Endodermal cell (in vitro differentiated cells): ENCODE measurements at regions not wholly inside any gene's neighbourhood (a gene's known extent, or its start where the extent isn't known, plus 50 kb on each side); places are given as distances from the start of the nearest gene placed in this dataset. TPM values are rescaled to one million over a fixed set of nuclear protein-coding genes. Genes with fewer than 3 reads are reported as not detected.

ENCODE experiments used
- DNase-seq: peaks from one replicate; pipeline ENCODE4 v3.0.0-alpha.2; 2017
- H3K27ac ChIP-seq: 2 replicates; pipeline ENCODE4 v1.5.1; 2013; ENCODE audit warnings: mild to moderate bottlenecking, low read depth, low read length, moderate library complexity
- H3K27me3 ChIP-seq: 2 replicates; pipeline ENCODE4 v1.6.1; 2013; ENCODE audit warnings: mild to moderate bottlenecking, low read length, moderate library complexity; ENCODE audit not compliant: insufficient read depth, control insufficient read depth, poor library complexity, severe bottlenecking
- H3K36me3 ChIP-seq: 2 replicates; pipeline ENCODE4 v1.7.0; 2013; ENCODE audit warnings: mild to moderate bottlenecking, low read length, moderate library complexity; ENCODE audit not compliant: control insufficient read depth, insufficient read depth
- H3K4me1 ChIP-seq: one replicate; pipeline ENCODE4 v1.7.0; 2013; ENCODE audit warnings: low read length; ENCODE audit not compliant: control insufficient read depth, insufficient read depth
- H3K4me3 ChIP-seq: 2 replicates; pipeline ENCODE4 v1.5.1; 2013; ENCODE audit warnings: mild to moderate bottlenecking, low read length, moderate library complexity
- H3K9ac ChIP-seq: 2 replicates; pipeline ENCODE4 v1.6.1; 2013; ENCODE audit warnings: mild to moderate bottlenecking, low read length, moderate library complexity; ENCODE audit not compliant: poor library complexity, severe bottlenecking; ENCODE audit errors: extremely low read depth
- H3K9me3 ChIP-seq: 2 replicates; pipeline ENCODE4 v1.6.1; 2013; ENCODE audit warnings: mild to moderate bottlenecking, low read length, moderate library complexity; ENCODE audit not compliant: control insufficient read depth
- H3K27ac Mint-ChIP-seq: 2 replicates; pipeline ENCODE4 v1.8.0; 2020; ENCODE audit warnings: mixed read lengths
- H3K27me3 Mint-ChIP-seq: 2 replicates; pipeline ENCODE4 v1.8.0; 2021; ENCODE audit warnings: mild to moderate bottlenecking, mixed read lengths; ENCODE audit not compliant: insufficient read depth
- H3K36me3 Mint-ChIP-seq: 2 replicates; pipeline ENCODE4 v1.8.0; 2020; ENCODE audit warnings: low read depth, mixed read lengths
- H3K4me1 Mint-ChIP-seq: 2 replicates; pipeline ENCODE4 v1.8.0; 2020; ENCODE audit warnings: mixed read lengths
- H3K4me3 Mint-ChIP-seq: 2 replicates; pipeline ENCODE4 v1.8.0; 2020; ENCODE audit warnings: mild to moderate bottlenecking, moderate library complexity, mixed read lengths
- H3K9me3 Mint-ChIP-seq: 2 replicates; pipeline ENCODE4 v1.8.0; 2020; ENCODE audit warnings: mild to moderate bottlenecking, mixed read lengths
- CTCF ChIP-seq: fragments of 200-600 bp; sonication (generic); conservative IDR thresholded peaks from 2 replicates; pipeline ENCODE4 v1.5.0; 2021; ENCODE audit warnings: antibody characterized with exemption, mild to moderate bottlenecking
- WGBS, 2 experiments: methylation state at CpG; one replicate each; pipeline versions ENCODE4 v1.1.5 to v1.1.7; 2013; ENCODE audit warnings: missing lambda C conversion rate in 2 of 2, mixed read lengths in 1 of 2; ENCODE audit not compliant: insufficient coverage in 1 of 2, insufficient read length in 1 of 2; 5-methylcytosine and 5-hydroxymethylcytosine counted together
- microRNA-seq: library from miRNA; unstranded; fragments of <30 nt; microRNA quantifications from one replicate; pipeline ENCODE4 v1.2.0, GENCODE V29; 2020; ENCODE audit warnings: borderline microRNAs expressed

GRCh38 chr5:143456952-143457547 lies 53.6 kb upstream of the NR3C1 start:
- no peak for TF ChIP-seq CTCF
- Mint-ChIP-seq H3K9me3 (no peaks in the 10 kb centered on the region), H3K27ac (no peak overlapping the region), H3K36me3 (no peaks in the 10 kb centered on the region), H3K4me3 (no peak overlapping the region), H3K4me1 (no peaks in the 10 kb centered on the region), H3K27me3 (peaks cover 2% of the 10 kb centered on the region)
- 96% methylated on average over 2 to 5 of the region's 5 CpGs for WGBS, 2 experiments
- Histone ChIP-seq H3K27me3 (no peaks in the 10 kb centered on the region), H3K4me1 (no peaks in the 10 kb centered on the region), H3K9ac (no peak overlapping the region), H3K4me3 (no peak overlapping the region), H3K36me3 (no peaks in the 10 kb centered on the region), H3K27ac (no peak overlapping the region), H3K9me3 (no peaks in the 10 kb centered on the region)
- DNase-seq = no peak

GRCh38 chr5:143454936-143455516 lies 51.5 kb upstream of the NR3C1 start:
- Mint-ChIP-seq H3K4me3 (no peak overlapping the region), H3K36me3 (no peaks in the 10 kb centered on the region), H3K4me1 (no peaks in the 10 kb centered on the region), H3K27me3 (peaks cover 2% of the 10 kb centered on the region), H3K9me3 (no peaks in the 10 kb centered on the region), H3K27ac (no peak overlapping the region)
- no peak overlapping the region for H3K9ac ChIP-seq
- no peak for DNase-seq
- no peaks in the 10 kb centered on the region for H3K4me1 ChIP-seq
- no peaks in the 10 kb centered on the region for H3K36me3 ChIP-seq
- H3K9me3 ChIP-seq = no peaks in the 10 kb centered on the region
- no peaks in the 10 kb centered on the region for H3K27me3 ChIP-seq
- H3K27ac ChIP-seq = no peak overlapping the region
- WGBS, 2 experiments = 91 to 96% methylated on average over 5 to 6 of the region's 6 CpGs
- H3K4me3 ChIP-seq = no peak overlapping the region
- TF ChIP-seq CTCF = no peak

GRCh38 chr5:143453720-143454119 lies 50.2 kb upstream of the NR3C1 start:
- H3K27ac ChIP-seq = no peak overlapping the region
- no peak for TF ChIP-seq CTCF
- no peak overlapping the region for H3K4me3 Mint-ChIP-seq
- H3K4me1 Mint-ChIP-seq = no peaks in the 10 kb centered on the region
- peaks cover 2% of the 10 kb centered on the region for H3K27me3 Mint-ChIP-seq
- no peaks in the 10 kb centered on the region for H3K9me3 Mint-ChIP-seq
- no peaks in the 10 kb centered on the region for H3K36me3 ChIP-seq
- H3K4me3 ChIP-seq = no peak overlapping the region
- no peaks in the 10 kb centered on the region for H3K27me3 ChIP-seq
- no peaks in the 10 kb centered on the region for H3K9me3 ChIP-seq
- H3K4me1 ChIP-seq = no peaks in the 10 kb centered on the region
- no peaks in the 10 kb centered on the region for H3K36me3 Mint-ChIP-seq
- no peak for DNase-seq
- WGBS, 2 experiments = 93 to 100% methylated on average over 2 of the region's 2 CpGs
- no peak overlapping the region for H3K9ac ChIP-seq
- no peak overlapping the region for H3K27ac Mint-ChIP-seq

Small RNAs in the stretch of these regions (microRNA-seq; reads per million reads assigned to microRNA genes)
- not detected for gene MIR5197
